HG02571 (cell line): ENCODE measurements at regions not wholly inside any gene's neighbourhood (a gene's known extent, or its start where the extent isn't known, plus 50 kb on each side); places are given as distances from the start of the nearest gene placed in this dataset.

Experiments
- ATAC-seq: cut with Tn5 transposase; IDR thresholded peaks from one replicate; pipeline ENCODE4 v1.9.1; 2021; ENCODE audit warnings: mild to moderate bottlenecking, moderate library complexity; ENCODE audit not compliant: unreplicated experiment

- ATAC-seq, result no peak
Observed at GRCh38 chr6:165960695-165961094, 207.0 kb downstream of the TBXT start.

- no peak for ATAC-seq
Observed at GRCh38 chr6:165959627-165960026, 208.0 kb downstream of the TBXT start.

- no peak for ATAC-seq
Observed at GRCh38 chr6:165956874-165957273, 210.8 kb downstream of the TBXT start.

- ATAC-seq, result no peak
Observed at GRCh38 chr6:165952514-165952913, 215.1 kb downstream of the TBXT start.

GRCh38 chr6:165950316-165950715, 217.3 kb downstream of the TBXT start:
- ATAC-seq, result no peak

- no peak for ATAC-seq
Observed at GRCh38 chr6:165949324-165949723, 218.3 kb downstream of the TBXT start.

GRCh38 chr6:165944002-165944466, 223.6 kb downstream of the TBXT start:
- ATAC-seq, result no peak

- ATAC-seq, result no peak
Observed at GRCh38 chr6:165941786-165942185, 225.9 kb downstream of the TBXT start.

- ATAC-seq, result no peak
Observed at GRCh38 chr6:165941249-165941775, 226.3 kb downstream of the TBXT start.

- ATAC-seq, result no peak
Observed at GRCh38 chr6:165940366-165940765, 227.3 kb downstream of the TBXT start.

GRCh38 chr6:165939601-165940290, 227.9 kb downstream of the TBXT start:
- no peak for ATAC-seq

- no peak for ATAC-seq
Observed at GRCh38 chr6:165939047-165939446, 228.6 kb downstream of the TBXT start.

- ATAC-seq, result no peak
Observed at GRCh38 chr6:165937564-165938358, 229.9 kb downstream of the TBXT start.

- ATAC-seq, result no peak
Observed at GRCh38 chr6:165936660-165937059, 231.0 kb downstream of the TBXT start.

GRCh38 chr6:165936096-165936495, 231.6 kb downstream of the TBXT start:
- ATAC-seq, result no peak

- no peak for ATAC-seq
Observed at GRCh38 chr6:165931675-165932074, 236.0 kb downstream of the TBXT start.

- no peak for ATAC-seq
Observed at GRCh38 chr6:165930668-165931214, 236.9 kb downstream of the TBXT start.

GRCh38 chr6:165929607-165930006, 238.0 kb downstream of the TBXT start:
- ATAC-seq, result no peak

GRCh38 chr6:165926378-165926777, 241.3 kb downstream of the TBXT start:
- ATAC-seq, result no peak

GRCh38 chr6:165925474-165926156, 242.0 kb downstream of the TBXT start:
- no peak for ATAC-seq

GRCh38 chr6:165922309-165922794, 245.3 kb downstream of the TBXT start:
- no peak for ATAC-seq
